Astrocyte of the spinal cord (primary cell): ENCODE measurements at regions not wholly inside any gene's neighbourhood (a gene's known extent, or its start where the extent isn't known, plus 50 kb on each side); places are given as distances from the start of the nearest gene placed in this dataset.
A peak's percentile ranks its signal among the peaks of the same experiment; 100 is the strongest.
"Not testable (repeated sequence)": the region's sequence is repeated elsewhere in the genome, so short reads cannot be mapped to it uniquely, and the experiment has no call there.

ENCODE experiments used
- DNase-seq: peaks from one replicate; pipeline ENCODE4 v3.0.0; 2011; ENCODE audit warnings: low read depth, low spot score
- H3K4me3 ChIP-seq: 2 replicates; pipeline ENCODE4 v1.5.1; 2011; ENCODE audit warnings: low read depth, mild to moderate bottlenecking, low read length, moderate library complexity
- CTCF ChIP-seq: IDR thresholded peaks from 2 replicates; pipeline ENCODE4 v1.5.1; 2012; ENCODE audit warnings: low read depth, mild to moderate bottlenecking, low read length, inconsistent platforms
- in situ Hi-C: cut with HindIII; loops from 2 replicates; pipeline ENCODE4 v1.10.0; 2017; ENCODE audit warnings: low sequenced_read_pairs

- no peak overlapping the region for H3K4me3 ChIP-seq
- in situ Hi-C loops = no loop called here
- no peak for TF ChIP-seq CTCF
- no peak for DNase-seq
Measured at GRCh38 chr2:21371499-21372003, 247.8 kb downstream of the TDRD15 start.

GRCh38 chr2:21372654-21373053 lies 248.9 kb downstream of the TDRD15 start:
- in situ Hi-C loops = no loop called here
- no peak overlapping the region for H3K4me3 ChIP-seq
- peak; percentile 6 for TF ChIP-seq CTCF
- no peak for DNase-seq

GRCh38 chr2:21376864-21377263 lies 253.1 kb downstream of the TDRD15 start:
- in situ Hi-C loops = no loop called here

GRCh38 chr2:21379140-21379539 lies 255.4 kb downstream of the TDRD15 start:
- in situ Hi-C loops = no loop called here
- TF ChIP-seq CTCF = no peak
- no peak overlapping the region for H3K4me3 ChIP-seq
- DNase-seq = no peak

More at GRCh38 chr2:21376864-21377263, 253.1 kb downstream of the TDRD15 start:
- no peak overlapping the region for H3K4me3 ChIP-seq
- no peak for DNase-seq
- no peak for TF ChIP-seq CTCF

GRCh38 chr2:21379668-21380067 lies 255.9 kb downstream of the TDRD15 start:
- in situ Hi-C loops, DNase-seq, H3K4me3 ChIP-seq: not testable (repeated sequence)

GRCh38 chr2:21381421-21381820 lies 257.7 kb downstream of the TDRD15 start:
- DNase-seq = no peak
- in situ Hi-C loops = no loop called here
- TF ChIP-seq CTCF = no peak
- H3K4me3 ChIP-seq = no peak overlapping the region

GRCh38 chr2:21382701-21383520 lies 259.1 kb downstream of the TDRD15 start:
- no peak overlapping the region for H3K4me3 ChIP-seq
- DNase-seq = no peak
- no peak for TF ChIP-seq CTCF
- in situ Hi-C loops = no loop called here
